IMR-90 (cell line): ENCODE measurements at regions not wholly inside any gene's neighbourhood (a gene's known extent, or its start where the extent isn't known, plus 50 kb on each side); places are given as distances from the start of the nearest gene placed in this dataset.
A peak's percentile ranks its signal among the peaks of the same experiment; 100 is the strongest.

ENCODE experiments used
- ATAC-seq: fragments of 200-7000 bp; cut with Tn5 transposase; 2 replicates; pipeline ENCODE4 v1.9.1; 2020; ENCODE audit warnings: low read depth, mild to moderate bottlenecking, moderate library complexity
- BruUV-seq: library from RNA; stranded (reverse); fragments of 400-500 nt; replicated peaks from 2 replicates; lab custom pipeline; 2021; lab: Mats Ljungman, UMichigan
- CTCF ChIA-PET: fragments of 300-600 bp; formaldehyde crosslinking; extraction: SDS; loops from one replicate; lab custom pipeline; 2021; ENCODE audit warnings: antibody characterized with exemption; lab: Yijun Ruan, JAX
- POLR2A ChIA-PET: fragments of 300-600 bp; sonication (Branson Sonifier 250); formaldehyde crosslinking; loops from one replicate; lab custom pipeline; 2022; ENCODE audit warnings: antibody characterized with exemption; ENCODE audit not compliant: unreplicated experiment; lab: Charles Lee
- DNase-seq: peaks from one replicate; pipeline ENCODE4 v3.0.0; 2013
- H2AFZ ChIP-seq: replicated peaks from 2 replicates; pipeline ENCODE3; 2013; ENCODE audit warnings: low read length, mild to moderate bottlenecking; ENCODE audit not compliant: poor library complexity
- H2AK5ac ChIP-seq: 2 replicates; pipeline ENCODE4 v1.6.1; 2013; ENCODE audit warnings: low read depth, low read length, inconsistent platforms
- H2AK9ac ChIP-seq: replicated peaks from 2 replicates; pipeline ENCODE3; 2013; ENCODE audit warnings: mild to moderate bottlenecking, low read depth, low read length, moderate library complexity; ENCODE audit not compliant: poor library complexity
- H2BK120ac ChIP-seq: 2 replicates; pipeline ENCODE4 v1.6.1; 2013; ENCODE audit warnings: low read depth, low read length, inconsistent platforms
- H2BK15ac ChIP-seq: 3 replicates; pipeline ENCODE4 v1.6.1; 2013; ENCODE audit warnings: low read depth, low read length, inconsistent platforms
- H2BK20ac ChIP-seq: 2 replicates; pipeline ENCODE4 v1.6.1; 2013; ENCODE audit warnings: low read depth, mild to moderate bottlenecking, inconsistent platforms, low read length, moderate library complexity
- H2BK5ac ChIP-seq: 2 replicates; pipeline ENCODE4 v1.6.1; 2013; ENCODE audit warnings: mild to moderate bottlenecking, low read depth, low read length, inconsistent platforms; ENCODE audit not compliant: poor library complexity, severe bottlenecking
- H3K14ac ChIP-seq: replicated peaks from 2 replicates; pipeline ENCODE4 v1.6.1; 2013; ENCODE audit warnings: low read depth, low read length, inconsistent platforms
- H3K18ac ChIP-seq: 2 replicates; pipeline ENCODE4 v1.6.1; 2013; ENCODE audit warnings: low read depth, low read length, control low read depth
- H3K23ac ChIP-seq: 2 replicates; pipeline ENCODE4 v1.6.1; 2013; ENCODE audit warnings: low read depth, low read length, inconsistent platforms
- H3K27ac ChIP-seq: 2 replicates; pipeline ENCODE4 v1.5.1; 2013; ENCODE audit warnings: mild to moderate bottlenecking, control low read depth, low read length; ENCODE audit not compliant: insufficient read depth
- H3K27me3 ChIP-seq: 2 replicates; pipeline ENCODE4 v1.6.1; 2013; ENCODE audit warnings: low read length; ENCODE audit not compliant: control insufficient read depth, insufficient read depth
- H3K36me3 ChIP-seq: 2 replicates; pipeline ENCODE4 v1.6.1; 2013; ENCODE audit warnings: low read length, mixed read lengths; ENCODE audit not compliant: control insufficient read depth, insufficient read depth
- H3K4ac ChIP-seq: 2 replicates; pipeline ENCODE4 v1.6.1; 2013; ENCODE audit warnings: low read depth, low read length, inconsistent platforms
- H3K4me1 ChIP-seq: 2 replicates; pipeline ENCODE4 v1.6.1; 2013; ENCODE audit warnings: low read length, mixed read lengths; ENCODE audit not compliant: control insufficient read depth, insufficient read depth
- H3K4me2 ChIP-seq: 2 replicates; pipeline ENCODE4 v1.6.1; 2013; ENCODE audit warnings: low read depth, mild to moderate bottlenecking, control low read depth, low read length, moderate library complexity
- H3K4me3 ChIP-seq: 2 replicates; pipeline ENCODE4 v1.5.1; 2013; ENCODE audit warnings: low read depth, mild to moderate bottlenecking, control low read depth, low read length, moderate library complexity; ENCODE audit not compliant: insufficient read depth
- H3K56ac ChIP-seq: 2 replicates; pipeline ENCODE4 v1.6.1; 2013; ENCODE audit warnings: low read length, inconsistent platforms; ENCODE audit not compliant: insufficient read depth; ENCODE audit errors: extremely low read depth
- H3K79me1 ChIP-seq, 2 experiments: 2 replicates each; pipeline ENCODE4 v1.6.1; 2013; ENCODE audit warnings: low read length in 2 of 2, inconsistent platforms in 1 of 2, low read depth in 1 of 2
- H3K9ac ChIP-seq: 2 replicates; pipeline ENCODE4 v1.6.1; 2013; ENCODE audit warnings: low read depth, low read length, control low read depth
- H3K9me1 ChIP-seq: 2 replicates; pipeline ENCODE4 v1.6.1; 2013; ENCODE audit warnings: low read length, inconsistent platforms; ENCODE audit not compliant: insufficient read depth
- H3K9me3 ChIP-seq: 2 replicates; pipeline ENCODE4 v1.6.1; 2013; ENCODE audit warnings: low read length; ENCODE audit not compliant: control insufficient read depth, insufficient read depth
- H4K20me1 ChIP-seq: 2 replicates; pipeline ENCODE4 v1.6.1; 2013; ENCODE audit warnings: low read length, inconsistent platforms; ENCODE audit not compliant: insufficient read depth
- H4K5ac ChIP-seq: 2 replicates; pipeline ENCODE4 v1.6.1; 2013; ENCODE audit warnings: mild to moderate bottlenecking, low read depth, low read length, control low read depth
- H4K8ac ChIP-seq, 2 experiments: 2 replicates each; pipeline ENCODE4 v1.6.1; 2013; ENCODE audit warnings: low read depth in 2 of 2, low read length in 2 of 2, control low read depth in 1 of 2, inconsistent platforms in 1 of 2
- H4K91ac ChIP-seq: 2 replicates; pipeline ENCODE4 v1.6.1; 2013; ENCODE audit warnings: low read depth, low read length, inconsistent platforms; ENCODE audit not compliant: insufficient read depth
- CTCF ChIP-seq: conservative IDR thresholded peaks from 2 replicates; pipeline ENCODE4 v1.5.1; 2012; ENCODE audit warnings: mild to moderate bottlenecking, low read depth, low read length, improper control_type of control experiment
- ELK1 ChIP-seq: fragments of 150-350 bp; IDR thresholded peaks from 2 replicates; pipeline ENCODE4 v1.6.1; 2016; ENCODE audit warnings: low read depth, mild to moderate bottlenecking, low read length, moderate library complexity, borderline replicate concordance
- MAFK ChIP-seq: IDR thresholded peaks from 2 replicates; pipeline ENCODE4 v1.6.1; 2012; ENCODE audit warnings: low read depth, low read length, improper control_type of control experiment
- MXI1 ChIP-seq: IDR thresholded peaks from 2 replicates; pipeline ENCODE4 v1.6.1; 2012; ENCODE audit warnings: low read depth, mild to moderate bottlenecking, low read length, moderate library complexity, borderline replicate concordance
- NFE2L2 ChIP-seq: fragments of 150-350 bp; IDR thresholded peaks from 2 replicates; pipeline ENCODE4 v1.6.1; 2016; ENCODE audit warnings: low read depth, mild to moderate bottlenecking, low read length
- WGBS, 2 experiments: methylation state at CpG; one replicate each; pipeline versions ENCODE4 v1.1.5 to v1.1.7; 2013; ENCODE audit warnings: missing lambda C conversion rate in 2 of 2; ENCODE audit not compliant: insufficient read length in 1 of 2; ENCODE audit errors: extremely low coverage in 2 of 2; 5-methylcytosine and 5-hydroxymethylcytosine counted together
- dilution Hi-C: fragments of 300-500 bp; cut with HindIII; formaldehyde crosslinking; loops from one replicate; pipeline ENCODE4 v1.14.3; 2018; ENCODE audit warnings: low sequenced_read_pairs; ENCODE audit not compliant: unreplicated experiment
- in situ Hi-C: fragments of 300-500 bp; cut with MboI; formaldehyde crosslinking; loops from 3 replicates; pipeline ENCODE4 v1.14.3; 2019; ENCODE audit warnings: low sequenced_read_pairs, inconsistent platforms, mixed read lengths
- intact Hi-C: fragments of 100-400 bp; cut with micrococcal nuclease; formaldehyde crosslinking; loops from 2 replicates; pipeline ENCODE4 v1.10.0; 2022

- Histone ChIP-seq H3K27me3 (no peaks in the 10 kb centered on the region), H3K18ac (peak overlapping the region; percentile 84), H2BK120ac (peak overlapping the region; percentile 90), H3K56ac (no peak overlapping the region), H3K9ac (no peak overlapping the region), H2AK5ac (peak overlapping the region; percentile 96), H3K79me1 (peaks cover 8 to 22% of the 10 kb centered on the region in 2 experiments; a peak in 3 of 4 replicates), H3K9me3 (no peaks in the 10 kb centered on the region), H4K91ac (peak overlapping the region; percentile 71), H3K4me3 (no peak overlapping the region), H2BK5ac (peak overlapping the region; percentile 8), H3K36me3 (no peaks in the 10 kb centered on the region), H4K8ac (peak overlapping the region; percentile 68 to 95; a peak in 3 of 4 replicates), H3K4me1 (peaks cover 28% of the 10 kb centered on the region), H4K20me1 (no peaks in the 10 kb centered on the region), H2AK9ac (no peak overlapping the region), H3K4ac (peak overlapping the region; percentile 86), H3K27ac (no peak overlapping the region), H2BK20ac (peak overlapping the region; percentile 90), H2BK15ac (peak overlapping the region; percentile 69), H3K23ac (peak overlapping the region; percentile 63; the same call in 1 of the 2 replicates), H4K5ac (peak overlapping the region; percentile 70), H3K4me2 (no peak overlapping the region), H3K14ac (peak overlapping the region; percentile 80), H3K9me1 (peaks cover 24% of the 10 kb centered on the region), H2AFZ (no peak overlapping the region)
- dilution Hi-C loops (no loop called here), intact Hi-C loops (loop anchor here (10.0 kb wide), 2 partner anchors 507 to 577 kb away; no protein-coding TSS in a partner anchor), in situ Hi-C loops (loop anchor here (10.0 kb wide), 1 partner anchor 297 kb away; no protein-coding TSS in a partner anchor)
- BruUV-seq: no TSS peak
- no CpG with 5 or more reads among the region's 4 CpGs for WGBS, 2 experiments
- ChIA-PET POLR2A (no interaction called here), CTCF (interaction anchor here (1.3 kb wide), 1 partner anchor 402 kb away, joined by 3 read pairs; no protein-coding TSS in a partner anchor)
- TF ChIP-seq MXI1 (no peak), MAFK (no peak), CTCF (no peak), ELK1 (no peak), NFE2L2 (no peak)
- ATAC-seq (no peak), DNase-seq (no peak)
Observed at GRCh38 chr15:39177561-39177960, 403.3 kb upstream of the THBS1 start.
